ENCODE measurements at regions not wholly inside any gene's neighbourhood (a gene's known extent, or its start where the extent isn't known, plus 50 kb on each side); places are given as distances from the start of the nearest gene placed in this dataset.
"Not testable (repeated sequence)": the region's sequence is repeated elsewhere in the genome, so short reads cannot be mapped to it uniquely, and the experiment has no call there.

GRCh38 chr5:86257871-86258270 lies 359.9 kb upstream of the COX7C start:
- no peak overlapping the region for H3K27ac ChIP-seq (ENCODE audit: low read depth, low read length)
- H3K4me1 ChIP-seq (ENCODE audit: control insufficient read depth in 1 of 2, insufficient read depth in 2 of 2, low read length in 2 of 2), result no peaks in the 10 kb centered on the region
- no peak overlapping the region for H3K9ac ChIP-seq (ENCODE audit: low read depth in 1 of 2, low read length in 2 of 2)
- H3K36me3 ChIP-seq (ENCODE audit: control insufficient read depth in 1 of 2, insufficient read depth in 2 of 2, low read length in 2 of 2), result no peaks in the 10 kb centered on the region
- no peak overlapping the region for H3K4me3 ChIP-seq (ENCODE audit: low read depth in 1 of 2, low read length in 2 of 2)
- peaks cover 0 to 3% of the 10 kb centered on the region in 2 donors for H3K9me3 ChIP-seq (ENCODE audit: control insufficient read depth in 1 of 2, low read length in 2 of 2)
- H3K27me3 ChIP-seq (ENCODE audit: control insufficient read depth in 1 of 2, insufficient read depth in 2 of 2, low read length in 2 of 2), result no peaks in the 10 kb centered on the region

- H3K9me3 ChIP-seq (ENCODE audit: control insufficient read depth in 1 of 2, low read length in 2 of 2); H3K4me1 ChIP-seq (ENCODE audit: control insufficient read depth in 1 of 2, insufficient read depth in 2 of 2, low read length in 2 of 2); H3K27me3 ChIP-seq (ENCODE audit: control insufficient read depth in 1 of 2, insufficient read depth in 2 of 2, low read length in 2 of 2); H3K4me3 ChIP-seq (ENCODE audit: low read depth in 1 of 2, low read length in 2 of 2); H3K36me3 ChIP-seq (ENCODE audit: control insufficient read depth in 1 of 2, insufficient read depth in 2 of 2, low read length in 2 of 2); H3K27ac ChIP-seq (ENCODE audit: low read depth, low read length); H3K9ac ChIP-seq (ENCODE audit: low read depth in 1 of 2, low read length in 2 of 2): not testable (repeated sequence)
These were observed 333.1 kb upstream of the COX7C start for GRCh38 chr5:86284400-86285190.

GRCh38 chr5:86287437-86287836 lies 330.3 kb upstream of the COX7C start:
- not testable (repeated sequence) for H3K27me3 ChIP-seq (ENCODE audit: control insufficient read depth in 1 of 2, insufficient read depth in 2 of 2, low read length in 2 of 2); H3K36me3 ChIP-seq (ENCODE audit: control insufficient read depth in 1 of 2, insufficient read depth in 2 of 2, low read length in 2 of 2); H3K9ac ChIP-seq (ENCODE audit: low read depth in 1 of 2, low read length in 2 of 2); H3K27ac ChIP-seq (ENCODE audit: low read depth, low read length); H3K4me1 ChIP-seq (ENCODE audit: control insufficient read depth in 1 of 2, insufficient read depth in 2 of 2, low read length in 2 of 2); H3K4me3 ChIP-seq (ENCODE audit: low read depth in 1 of 2, low read length in 2 of 2); H3K9me3 ChIP-seq (ENCODE audit: control insufficient read depth in 1 of 2, low read length in 2 of 2)

- H3K9ac ChIP-seq (ENCODE audit: low read depth in 1 of 2, low read length in 2 of 2); H3K4me1 ChIP-seq (ENCODE audit: control insufficient read depth in 1 of 2, insufficient read depth in 2 of 2, low read length in 2 of 2); H3K27me3 ChIP-seq (ENCODE audit: control insufficient read depth in 1 of 2, insufficient read depth in 2 of 2, low read length in 2 of 2); H3K36me3 ChIP-seq (ENCODE audit: control insufficient read depth in 1 of 2, insufficient read depth in 2 of 2, low read length in 2 of 2); H3K4me3 ChIP-seq (ENCODE audit: low read depth in 1 of 2, low read length in 2 of 2); H3K9me3 ChIP-seq (ENCODE audit: control insufficient read depth in 1 of 2, low read length in 2 of 2); H3K27ac ChIP-seq (ENCODE audit: low read depth, low read length): not testable (repeated sequence)
These were observed 328.0 kb upstream of the COX7C start for GRCh38 chr5:86289786-86290185.

DNA sequence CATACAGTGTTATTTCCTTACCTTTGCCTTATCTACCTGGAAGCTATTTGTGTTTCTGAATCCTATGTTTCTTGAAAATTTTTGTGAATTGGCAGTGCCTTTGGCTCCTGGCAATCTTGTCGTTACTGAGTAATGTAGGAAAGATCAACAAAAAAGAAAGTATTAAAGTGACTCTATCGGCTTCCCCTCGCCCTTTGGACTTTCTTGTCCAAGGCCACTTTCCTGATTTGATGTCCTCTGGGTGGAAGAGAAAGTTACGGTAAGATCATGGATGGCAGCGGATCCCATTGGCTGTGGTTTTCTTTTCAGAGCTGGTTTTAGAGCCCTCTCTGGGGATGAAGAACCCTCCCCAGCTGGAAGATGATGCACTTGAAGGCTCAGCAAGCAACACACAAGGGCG lies 324.9 kb upstream of the COX7C start:
- not testable (repeated sequence) for H3K27me3 ChIP-seq (ENCODE audit: control insufficient read depth in 1 of 2, insufficient read depth in 2 of 2, low read length in 2 of 2); H3K9me3 ChIP-seq (ENCODE audit: control insufficient read depth in 1 of 2, low read length in 2 of 2); H3K4me3 ChIP-seq (ENCODE audit: low read depth in 1 of 2, low read length in 2 of 2); H3K27ac ChIP-seq (ENCODE audit: low read depth, low read length); H3K4me1 ChIP-seq (ENCODE audit: control insufficient read depth in 1 of 2, insufficient read depth in 2 of 2, low read length in 2 of 2); H3K36me3 ChIP-seq (ENCODE audit: control insufficient read depth in 1 of 2, insufficient read depth in 2 of 2, low read length in 2 of 2); H3K9ac ChIP-seq (ENCODE audit: low read depth in 1 of 2, low read length in 2 of 2)

DNA sequence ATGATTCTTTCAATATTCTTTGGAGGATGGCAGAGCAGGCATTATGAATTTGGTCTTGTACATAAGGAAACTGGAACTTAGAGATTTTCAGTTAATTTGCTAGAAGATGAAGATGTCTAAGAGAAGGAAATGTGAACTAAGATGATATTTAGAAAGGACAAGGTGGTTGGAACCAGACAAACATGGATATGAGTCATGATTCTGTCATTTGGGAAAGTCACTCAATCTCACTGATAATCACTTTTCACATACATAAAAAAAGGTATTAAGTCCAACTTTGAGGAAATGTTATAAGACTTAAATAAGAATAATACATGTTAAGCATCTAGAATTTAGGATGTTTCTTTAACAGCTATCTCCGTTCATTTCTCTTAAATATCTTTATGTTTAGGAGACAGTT lies 315.1 kb upstream of the COX7C start:
- H3K9ac ChIP-seq (ENCODE audit: low read depth in 1 of 2, low read length in 2 of 2); H3K9me3 ChIP-seq (ENCODE audit: control insufficient read depth in 1 of 2, low read length in 2 of 2); H3K4me1 ChIP-seq (ENCODE audit: control insufficient read depth in 1 of 2, insufficient read depth in 2 of 2, low read length in 2 of 2); H3K27me3 ChIP-seq (ENCODE audit: control insufficient read depth in 1 of 2, insufficient read depth in 2 of 2, low read length in 2 of 2); H3K27ac ChIP-seq (ENCODE audit: low read depth, low read length); H3K4me3 ChIP-seq (ENCODE audit: low read depth in 1 of 2, low read length in 2 of 2); H3K36me3 ChIP-seq (ENCODE audit: control insufficient read depth in 1 of 2, insufficient read depth in 2 of 2, low read length in 2 of 2): not testable (repeated sequence)

DNA sequence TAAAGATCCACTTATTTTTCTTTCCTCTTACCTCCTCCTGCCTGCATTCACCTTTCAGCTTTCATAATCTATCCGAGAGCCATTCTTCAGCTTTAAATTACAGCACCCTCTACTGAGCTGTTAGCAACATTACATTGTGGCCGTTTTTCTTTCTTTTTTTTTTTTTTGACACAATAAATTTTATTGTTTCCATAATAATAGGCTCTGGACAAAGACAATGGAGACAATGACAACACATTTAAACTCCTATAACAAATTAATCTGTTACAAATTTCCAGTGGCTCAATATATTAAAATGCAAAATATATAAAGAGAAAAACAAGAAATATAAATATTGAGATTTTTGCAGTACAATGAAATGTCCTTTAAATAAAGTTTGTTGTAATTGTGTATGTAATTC lies 312.7 kb upstream of the COX7C start:
- not testable (repeated sequence) for H3K27ac ChIP-seq (ENCODE audit: low read depth, low read length); H3K9me3 ChIP-seq (ENCODE audit: control insufficient read depth in 1 of 2, low read length in 2 of 2); H3K4me1 ChIP-seq (ENCODE audit: control insufficient read depth in 1 of 2, insufficient read depth in 2 of 2, low read length in 2 of 2); H3K9ac ChIP-seq (ENCODE audit: low read depth in 1 of 2, low read length in 2 of 2); H3K36me3 ChIP-seq (ENCODE audit: control insufficient read depth in 1 of 2, insufficient read depth in 2 of 2, low read length in 2 of 2); H3K4me3 ChIP-seq (ENCODE audit: low read depth in 1 of 2, low read length in 2 of 2); H3K27me3 ChIP-seq (ENCODE audit: control insufficient read depth in 1 of 2, insufficient read depth in 2 of 2, low read length in 2 of 2)

- Histone ChIP-seq H3K4me1 (ENCODE audit: control insufficient read depth in 1 of 2, insufficient read depth in 2 of 2, low read length in 2 of 2) (no peaks in the 10 kb centered on the region), H3K4me3 (ENCODE audit: low read depth in 1 of 2, low read length in 2 of 2) (no peak overlapping the region), H3K9ac (ENCODE audit: low read depth in 1 of 2, low read length in 2 of 2) (no peak overlapping the region), H3K36me3 (ENCODE audit: control insufficient read depth in 1 of 2, insufficient read depth in 2 of 2, low read length in 2 of 2) (no peaks in the 10 kb centered on the region), H3K9me3 (ENCODE audit: control insufficient read depth in 1 of 2, low read length in 2 of 2) (no peaks in the 10 kb centered on the region), H3K27me3 (ENCODE audit: control insufficient read depth in 1 of 2, insufficient read depth in 2 of 2, low read length in 2 of 2) (no peaks in the 10 kb centered on the region), H3K27ac (ENCODE audit: low read depth, low read length) (no peak overlapping the region)
These were observed 302.8 kb upstream of the COX7C start for GRCh38 chr5:86314951-86315350.

DNA sequence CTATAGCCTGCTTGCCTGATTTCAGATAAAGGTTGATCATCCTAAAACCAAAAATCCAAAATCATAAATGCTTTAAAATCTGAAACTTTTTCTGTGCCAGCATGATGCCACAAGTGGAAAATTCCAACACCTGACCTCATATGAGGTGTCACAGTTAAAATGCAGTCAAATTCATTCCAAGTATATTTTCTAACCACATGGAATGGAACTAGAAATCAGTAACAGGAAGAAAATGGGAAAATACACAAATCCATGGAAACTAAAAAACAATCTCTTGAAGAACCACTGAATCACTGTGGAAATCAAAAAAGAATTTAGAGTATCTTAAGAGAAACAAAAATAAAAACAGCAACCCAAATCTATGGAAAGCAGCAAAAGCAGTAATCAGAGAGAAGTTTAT lies 297.5 kb upstream of the COX7C start:
- Histone ChIP-seq H3K9ac (ENCODE audit: low read depth in 1 of 2, low read length in 2 of 2) (no peak overlapping the region), H3K36me3 (ENCODE audit: control insufficient read depth in 1 of 2, insufficient read depth in 2 of 2, low read length in 2 of 2) (no peaks in the 10 kb centered on the region), H3K9me3 (ENCODE audit: control insufficient read depth in 1 of 2, low read length in 2 of 2) (no peaks in the 10 kb centered on the region), H3K4me1 (ENCODE audit: control insufficient read depth in 1 of 2, insufficient read depth in 2 of 2, low read length in 2 of 2) (no peaks in the 10 kb centered on the region), H3K4me3 (ENCODE audit: low read depth in 1 of 2, low read length in 2 of 2) (no peak overlapping the region), H3K27ac (ENCODE audit: low read depth, low read length) (no peak overlapping the region), H3K27me3 (ENCODE audit: control insufficient read depth in 1 of 2, insufficient read depth in 2 of 2, low read length in 2 of 2) (no peaks in the 10 kb centered on the region)

DNA sequence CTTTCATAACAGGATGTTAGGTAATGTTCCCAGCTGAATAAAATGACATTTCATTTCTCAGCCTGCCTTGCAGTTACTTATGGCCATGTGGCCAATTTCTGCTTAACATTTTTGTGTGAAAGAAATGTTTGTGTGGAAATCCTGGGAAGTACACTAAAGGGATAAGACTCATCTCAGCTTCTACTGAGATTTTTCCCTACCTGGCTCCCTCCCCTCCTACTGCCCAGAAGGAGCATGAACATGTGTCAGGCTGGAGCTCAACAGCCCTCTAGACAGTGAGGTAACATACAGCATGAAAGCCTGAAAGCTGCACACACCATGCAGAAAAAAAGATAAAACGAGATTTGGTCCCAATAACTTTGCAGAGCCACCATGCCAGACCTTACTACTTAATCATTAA lies 288.4 kb upstream of the COX7C start:
- Histone ChIP-seq H3K4me1 (ENCODE audit: control insufficient read depth in 1 of 2, insufficient read depth in 2 of 2, low read length in 2 of 2) (no peaks in the 10 kb centered on the region), H3K9ac (ENCODE audit: low read depth in 1 of 2, low read length in 2 of 2) (no peak overlapping the region), H3K27me3 (ENCODE audit: control insufficient read depth in 1 of 2, insufficient read depth in 2 of 2, low read length in 2 of 2) (no peaks in the 10 kb centered on the region), H3K27ac (ENCODE audit: low read depth, low read length) (no peak overlapping the region), H3K4me3 (ENCODE audit: low read depth in 1 of 2, low read length in 2 of 2) (no peak overlapping the region), H3K36me3 (ENCODE audit: control insufficient read depth in 1 of 2, insufficient read depth in 2 of 2, low read length in 2 of 2) (no peaks in the 10 kb centered on the region), H3K9me3 (ENCODE audit: control insufficient read depth in 1 of 2, low read length in 2 of 2) (no peaks in the 10 kb centered on the region)

- Histone ChIP-seq H3K27ac (ENCODE audit: low read depth, low read length) (no peak overlapping the region), H3K9me3 (ENCODE audit: control insufficient read depth in 1 of 2, low read length in 2 of 2) (no peaks in the 10 kb centered on the region), H3K4me3 (ENCODE audit: low read depth in 1 of 2, low read length in 2 of 2) (no peak overlapping the region), H3K4me1 (ENCODE audit: control insufficient read depth in 1 of 2, insufficient read depth in 2 of 2, low read length in 2 of 2) (no peaks in the 10 kb centered on the region), H3K27me3 (ENCODE audit: control insufficient read depth in 1 of 2, insufficient read depth in 2 of 2, low read length in 2 of 2) (no peaks in the 10 kb centered on the region), H3K36me3 (ENCODE audit: control insufficient read depth in 1 of 2, insufficient read depth in 2 of 2, low read length in 2 of 2) (no peaks in the 10 kb centered on the region), H3K9ac (ENCODE audit: low read depth in 1 of 2, low read length in 2 of 2) (no peak overlapping the region)
These were observed 287.0 kb upstream of the COX7C start for GRCh38 chr5:86330736-86331135.

All from duodenal mucosa (tissue), 2 donors.